Common myeloid progenitor, CD34-positive (primary cell): ENCODE measurements at regions not wholly inside any gene's neighbourhood (a gene's known extent, or its start where the extent isn't known, plus 50 kb on each side); places are given as distances from the start of the nearest gene placed in this dataset.

ENCODE experiments used
- CTCF ChIA-PET: fragments of 350-600 bp; sonication (Branson Sonifier 250); formaldehyde crosslinking; loops from one replicate; lab custom pipeline; 2021; ENCODE audit warnings: antibody characterized with exemption; lab: Charles Lee
- POLR2A ChIA-PET: fragments of 350-600 bp; sonication (Branson Sonifier 250); formaldehyde crosslinking; loops from one replicate; lab custom pipeline; 2021; ENCODE audit warnings: antibody characterized with exemption; lab: Charles Lee
- DNase-seq, 3 donors: peaks; one replicate each; pipeline versions ENCODE4 v3.0.0 to v3.0.0-alpha.2; 2013
- H3K27ac ChIP-seq, 2 experiments: 1 replicate in 1 of 2; 2 replicates in 1 of 2; pipeline ENCODE4 v1.7.0; 2013; ENCODE audit warnings: inconsistent platforms in 2 of 2, low read length in 2 of 2, mild to moderate bottlenecking in 2 of 2, low read depth in 1 of 2, moderate library complexity in 1 of 2; ENCODE audit not compliant: severe bottlenecking in 2 of 2, insufficient read depth in 1 of 2, poor library complexity in 1 of 2
- H3K27me3 ChIP-seq, 5 experiments: replicated peaks in 2 of 5; 1 replicate in 3 of 5; 2 replicates in 2 of 5; pipeline versions ENCODE4 v1.6.1 to v1.7.0; 2013; ENCODE audit warnings: low read length in 4 of 5, mild to moderate bottlenecking in 2 of 5, moderate library complexity in 2 of 5, inconsistent platforms in 1 of 5; ENCODE audit not compliant: insufficient read depth in 5 of 5, control insufficient read depth in 4 of 5
- H3K36me3 ChIP-seq, 4 experiments: 1 replicate in 2 of 4; 2 replicates in 2 of 4; pipeline versions ENCODE4 v1.6.1 to v1.7.0; 2013; ENCODE audit warnings: low read length in 3 of 4, control low read depth in 1 of 4, mild to moderate bottlenecking in 1 of 4; ENCODE audit not compliant: control insufficient read depth in 4 of 4, insufficient read depth in 4 of 4
- H3K4me1 ChIP-seq, 4 experiments: 1 replicate in 3 of 4; 2 replicates in 1 of 4; pipeline versions ENCODE4 v1.6.1 to v1.7.1; 2013; ENCODE audit warnings: low read length in 3 of 4, mild to moderate bottlenecking in 3 of 4, control low read depth in 1 of 4, inconsistent platforms in 1 of 4, moderate library complexity in 1 of 4; ENCODE audit not compliant: control insufficient read depth in 4 of 4, insufficient read depth in 4 of 4; ENCODE audit errors: control extremely low read depth in 1 of 4
- H3K4me3 ChIP-seq, 7 experiments: 1 replicate in 4 of 7; 2 replicates in 3 of 7; pipeline versions ENCODE4 v1.5.1 to v1.7.0; 2013; ENCODE audit warnings: mild to moderate bottlenecking in 7 of 7, low read length in 6 of 7, moderate library complexity in 6 of 7, inconsistent platforms in 2 of 7, low read depth in 2 of 7, control low read depth in 1 of 7; ENCODE audit not compliant: insufficient read depth in 4 of 7, control insufficient read depth in 1 of 7; ENCODE audit errors: extremely low read depth in 1 of 7
- H3K9me3 ChIP-seq, 5 experiments: 1 replicate in 4 of 5; 2 replicates in 1 of 5; pipeline versions ENCODE4 v1.6.1 to v1.7.1; 2013; ENCODE audit warnings: low read length in 4 of 5, mild to moderate bottlenecking in 2 of 5, inconsistent platforms in 1 of 5, low read depth in 1 of 5, moderate library complexity in 1 of 5; ENCODE audit not compliant: control insufficient read depth in 4 of 5, insufficient read depth in 2 of 5; ENCODE audit errors: control extremely low read depth in 1 of 5
- WGBS: methylation state at CpG from one replicate; pipeline ENCODE4 v1.1.5; 2013; ENCODE audit not compliant: insufficient coverage; 5-methylcytosine and 5-hydroxymethylcytosine counted together

GRCh38 chr21:35416866-35417489 lies 367.9 kb upstream of the RUNX1 start:
- WGBS: 100% methylated on average over 1 of the region's 8 CpGs
- CTCF ChIA-PET: interaction anchor here (1.1 kb wide), 1 partner anchor 23 kb away, joined by 3 read pairs; no protein-coding TSS in a partner anchor
- DNase-seq: no peak
- Histone ChIP-seq H3K4me3 (no peak overlapping the region), H3K4me1 (no peaks in the 10 kb centered on the region), H3K27me3 (no peaks in the 10 kb centered on the region), H3K27ac (no peak overlapping the region), H3K9me3 (peaks cover 0 to 9% (median 6%) of the 10 kb centered on the region in 5 experiments), H3K36me3 (no peaks in the 10 kb centered on the region)
- POLR2A ChIA-PET: no interaction called here

GRCh38 chr21:35414507-35415139 lies 365.5 kb upstream of the RUNX1 start:
- H3K36me3 ChIP-seq: no peaks in the 10 kb centered on the region
- H3K9me3 ChIP-seq: no peaks in the 10 kb centered on the region
- H3K4me3 ChIP-seq: no peak overlapping the region
- H3K4me1 ChIP-seq: peaks cover 0 to 3% (median 0%) of the 10 kb centered on the region in 4 experiments
- ChIA-PET POLR2A (interaction anchor here (0.6 kb wide), 1 partner anchor 21 kb away, joined by 4 read pairs; no protein-coding TSS in a partner anchor), CTCF (interaction anchor here (1.2 kb wide), 1 partner anchor 13 kb away, joined by 4 read pairs; no protein-coding TSS in a partner anchor)
- no peak for DNase-seq
- no peak overlapping the region for H3K27ac ChIP-seq
- H3K27me3 ChIP-seq: no peaks in the 10 kb centered on the region
- 92% methylated on average over 6 of the region's 7 CpGs for WGBS

GRCh38 chr21:35414056-35414455 lies 365.0 kb upstream of the RUNX1 start:
- Histone ChIP-seq H3K27me3 (no peaks in the 10 kb centered on the region), H3K36me3 (no peaks in the 10 kb centered on the region), H3K4me1 (peaks cover 0 to 3% (median 0%) of the 10 kb centered on the region in 4 experiments), H3K27ac (no peak overlapping the region), H3K9me3 (no peaks in the 10 kb centered on the region), H3K4me3 (no peak overlapping the region)
- ChIA-PET POLR2A (interaction anchor here (0.6 kb wide), 1 partner anchor 21 kb away, joined by 4 read pairs; no protein-coding TSS in a partner anchor), CTCF (interaction anchor here (1.2 kb wide), 1 partner anchor 12 kb away, joined by 4 read pairs; no protein-coding TSS in a partner anchor)
- WGBS: 100% methylated on average over 1 of the region's 3 CpGs
- no peak for DNase-seq

GRCh38 chr21:35412231-35412630 lies 363.1 kb upstream of the RUNX1 start:
- Histone ChIP-seq H3K4me3 (no peak overlapping the region), H3K9me3 (no peaks in the 10 kb centered on the region), H3K36me3 (no peaks in the 10 kb centered on the region), H3K27me3 (no peaks in the 10 kb centered on the region), H3K4me1 (peaks cover 0 to 4% (median 3%) of the 10 kb centered on the region in 4 experiments), H3K27ac (no peak overlapping the region)
- POLR2A ChIA-PET: no interaction called here
- WGBS: no CpG with 5 or more reads among the region's 3 CpGs
- no peak for DNase-seq
- CTCF ChIA-PET: interaction anchor here (1.0 kb wide), 1 partner anchor 11 kb away, joined by 3 read pairs; no protein-coding TSS in a partner anchor

GRCh38 chr21:35411434-35411833 lies 362.3 kb upstream of the RUNX1 start:
- no peaks in the 10 kb centered on the region for H3K27me3 ChIP-seq
- no peak for DNase-seq
- no peak overlapping the region for H3K4me3 ChIP-seq
- no peaks in the 10 kb centered on the region for H3K36me3 ChIP-seq
- H3K9me3 ChIP-seq: no peaks in the 10 kb centered on the region
- H3K4me1 ChIP-seq: peaks cover 0 to 4% (median 3%) of the 10 kb centered on the region in 4 experiments
- H3K27ac ChIP-seq: no peak overlapping the region
- WGBS: 89% methylated on average over 1 of the region's 11 CpGs
- ChIA-PET CTCF (interaction anchor here (1.0 kb wide), 1 partner anchor 10 kb away, joined by 3 read pairs; no protein-coding TSS in a partner anchor), POLR2A (no interaction called here)

GRCh38 chr21:35410656-35411055 lies 361.6 kb upstream of the RUNX1 start:
- no peak overlapping the region for H3K4me3 ChIP-seq
- ChIA-PET CTCF (no interaction called here), POLR2A (no interaction called here)
- no peaks in the 10 kb centered on the region for H3K9me3 ChIP-seq
- WGBS: no CpG with 5 or more reads among the region's 1 CpG
- no peaks in the 10 kb centered on the region for H3K27me3 ChIP-seq
- H3K27ac ChIP-seq: no peak overlapping the region
- H3K36me3 ChIP-seq: no peaks in the 10 kb centered on the region
- DNase-seq: no peak
- peaks cover 0 to 6% (median 3%) of the 10 kb centered on the region in 4 experiments for H3K4me1 ChIP-seq

GRCh38 chr21:35410123-35410522 lies 361.0 kb upstream of the RUNX1 start:
- Histone ChIP-seq H3K4me1 (peaks cover 0 to 6% (median 3%) of the 10 kb centered on the region in 4 experiments), H3K9me3 (no peaks in the 10 kb centered on the region), H3K27me3 (no peaks in the 10 kb centered on the region), H3K27ac (no peak overlapping the region), H3K4me3 (no peak overlapping the region), H3K36me3 (no peaks in the 10 kb centered on the region)
- WGBS: no CpG with 5 or more reads among the region's 1 CpG
- ChIA-PET POLR2A (no interaction called here), CTCF (no interaction called here)
- peak in 1 of 3 donors; percentile 15 for DNase-seq
